Lung (tissue), 11 donors: ENCODE measurements at regions not wholly inside any gene's neighbourhood (a gene's known extent, or its start where the extent isn't known, plus 50 kb on each side); places are given as distances from the start of the nearest gene placed in this dataset.

Source experiments
- ATAC-seq: fragments of 200-7000 bp; cut with Tn5 transposase; one replicate; pipeline ENCODE4 v1.9.1; 2020; ENCODE audit warnings: moderate number of reproducible peaks; ENCODE audit not compliant: insufficient read depth, low FRiP score
- DNase-seq, 3 donors: peaks; one replicate each; pipeline ENCODE4 v3.0.0-alpha.2; 2013 to 2017
- H3K27ac ChIP-seq, 2 donors: one replicate each; pipeline ENCODE4 v1.5.1; 2013; ENCODE audit warnings: mild to moderate bottlenecking in 2 of 2, moderate library complexity in 2 of 2, control low read depth in 1 of 2, inconsistent platforms in 1 of 2, low read depth in 1 of 2, low read length in 1 of 2
- H3K27me3 ChIP-seq, 3 donors: one replicate each; pipeline ENCODE4 v1.5.1; 2013; ENCODE audit warnings: low read length in 2 of 3; ENCODE audit not compliant: control insufficient read depth in 3 of 3, insufficient read depth in 3 of 3
- H3K36me3 ChIP-seq, 4 donors: one replicate each; pipeline ENCODE4 v1.5.1; 2013; ENCODE audit warnings: low read length in 4 of 4, mild to moderate bottlenecking in 1 of 4, moderate library complexity in 1 of 4; ENCODE audit not compliant: control insufficient read depth in 4 of 4, insufficient read depth in 4 of 4
- H3K4me1 ChIP-seq, 5 donors: one replicate each; pipeline ENCODE4 v1.5.1; 2013; ENCODE audit warnings: low read length in 5 of 5, mild to moderate bottlenecking in 2 of 5, moderate library complexity in 1 of 5; ENCODE audit not compliant: control insufficient read depth in 5 of 5, insufficient read depth in 5 of 5
- H3K4me3 ChIP-seq: one replicate; pipeline ENCODE4 v1.5.1; 2013; ENCODE audit warnings: mild to moderate bottlenecking, control low read depth, moderate library complexity
- H3K9ac ChIP-seq, 2 donors: one replicate each; pipeline ENCODE4 v1.5.1; 2013; ENCODE audit warnings: low read length in 2 of 2, control low read depth in 1 of 2; ENCODE audit not compliant: insufficient read depth in 1 of 2
- H3K9me3 ChIP-seq, 4 donors: one replicate each; pipeline ENCODE4 v1.5.1; 2013; ENCODE audit warnings: low read length in 3 of 4, mild to moderate bottlenecking in 1 of 4, moderate library complexity in 1 of 4; ENCODE audit not compliant: control insufficient read depth in 4 of 4, insufficient read depth in 3 of 4
- WGBS, 2 donors: extraction: QIAGEN DNeasy Blood & Tissue Kit; methylation state at CpG; one replicate each; pipeline ENCODE4 v1.1.7; 2013; 5-methylcytosine and 5-hydroxymethylcytosine counted together
- TF ChIP-seq, protein P1 (sequence below): IDR thresholded peaks from 2 replicates; pipeline ENCODE4 v1.5.1; 2012; ENCODE audit warnings: mild to moderate bottlenecking; ENCODE audit errors: control extremely low read depth, extremely low read depth
- donor health status: control.
- donor health status: control.
- donor health status: Bipolar disorder and iron deficiency.
- donor health status: healthy.
- donor health status: DM: yes; HTN: yes; CAD: no.

DNA sequence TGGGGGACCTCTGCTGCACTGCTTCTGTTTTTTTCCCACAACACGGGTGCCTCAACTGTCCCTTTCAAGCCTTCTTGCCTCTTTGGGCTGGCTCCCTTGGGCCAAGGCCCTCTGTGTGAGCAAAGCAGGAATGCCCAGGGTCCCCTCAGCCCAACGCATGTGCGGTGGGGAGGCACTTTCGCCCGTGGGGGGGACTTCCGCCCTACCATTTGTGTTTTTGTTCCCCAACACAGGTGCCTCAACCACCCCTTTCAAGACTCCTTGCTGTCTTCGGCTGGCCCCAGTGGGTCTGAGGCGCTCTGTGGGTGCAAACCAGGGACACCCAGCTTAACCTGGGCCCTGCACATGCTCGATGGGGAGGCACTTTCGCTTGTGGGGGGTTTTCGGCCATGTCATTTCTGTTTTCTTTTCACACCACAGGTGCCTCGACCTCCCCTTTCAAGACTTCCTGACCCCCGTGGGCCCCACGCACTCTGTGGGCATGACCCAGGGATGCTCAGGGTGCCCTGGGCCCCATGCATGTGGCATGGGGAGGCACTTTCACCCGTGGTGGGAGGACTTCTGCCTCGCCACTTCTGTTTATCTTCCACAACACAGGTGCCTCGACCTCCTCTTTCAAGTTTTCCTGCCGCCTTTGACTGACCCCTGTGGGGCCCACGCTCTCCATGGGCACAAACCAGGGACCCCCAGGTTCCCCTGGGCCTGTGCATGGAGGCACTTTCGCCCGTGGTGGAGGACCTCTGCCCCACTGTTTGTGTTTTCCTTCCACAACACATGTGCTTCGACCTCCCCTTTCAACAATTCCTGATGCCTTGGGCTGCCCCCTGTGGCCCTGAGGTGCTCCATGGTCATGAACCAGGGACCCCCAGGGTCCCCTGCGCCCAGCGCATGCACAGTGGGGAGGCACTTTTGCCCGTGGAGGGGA, 365.7 kb downstream of the ALG10 start:
- Histone ChIP-seq H3K36me3 (no peaks in the 10 kb centered on the region), H3K4me1 (no peaks in the 10 kb centered on the region), H3K9ac (no peak overlapping the region), H3K4me3 (no peak overlapping the region), H3K27ac (no peak overlapping the region), H3K27me3 (no peaks in the 10 kb centered on the region), H3K9me3 (peaks cover 0 to 95% (median 0%) of the 10 kb centered on the region in 4 donors)
- TF ChIP-seq, protein P1, sequence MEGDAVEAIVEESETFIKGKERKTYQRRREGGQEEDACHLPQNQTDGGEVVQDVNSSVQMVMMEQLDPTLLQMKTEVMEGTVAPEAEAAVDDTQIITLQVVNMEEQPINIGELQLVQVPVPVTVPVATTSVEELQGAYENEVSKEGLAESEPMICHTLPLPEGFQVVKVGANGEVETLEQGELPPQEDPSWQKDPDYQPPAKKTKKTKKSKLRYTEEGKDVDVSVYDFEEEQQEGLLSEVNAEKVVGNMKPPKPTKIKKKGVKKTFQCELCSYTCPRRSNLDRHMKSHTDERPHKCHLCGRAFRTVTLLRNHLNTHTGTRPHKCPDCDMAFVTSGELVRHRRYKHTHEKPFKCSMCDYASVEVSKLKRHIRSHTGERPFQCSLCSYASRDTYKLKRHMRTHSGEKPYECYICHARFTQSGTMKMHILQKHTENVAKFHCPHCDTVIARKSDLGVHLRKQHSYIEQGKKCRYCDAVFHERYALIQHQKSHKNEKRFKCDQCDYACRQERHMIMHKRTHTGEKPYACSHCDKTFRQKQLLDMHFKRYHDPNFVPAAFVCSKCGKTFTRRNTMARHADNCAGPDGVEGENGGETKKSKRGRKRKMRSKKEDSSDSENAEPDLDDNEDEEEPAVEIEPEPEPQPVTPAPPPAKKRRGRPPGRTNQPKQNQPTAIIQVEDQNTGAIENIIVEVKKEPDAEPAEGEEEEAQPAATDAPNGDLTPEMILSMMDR, result no peak
- no peak for ATAC-seq
- DNase-seq, result no peak
- 77% methylated on average over 25 of the region's 25 CpGs for WGBS, 2 donors

DNA sequence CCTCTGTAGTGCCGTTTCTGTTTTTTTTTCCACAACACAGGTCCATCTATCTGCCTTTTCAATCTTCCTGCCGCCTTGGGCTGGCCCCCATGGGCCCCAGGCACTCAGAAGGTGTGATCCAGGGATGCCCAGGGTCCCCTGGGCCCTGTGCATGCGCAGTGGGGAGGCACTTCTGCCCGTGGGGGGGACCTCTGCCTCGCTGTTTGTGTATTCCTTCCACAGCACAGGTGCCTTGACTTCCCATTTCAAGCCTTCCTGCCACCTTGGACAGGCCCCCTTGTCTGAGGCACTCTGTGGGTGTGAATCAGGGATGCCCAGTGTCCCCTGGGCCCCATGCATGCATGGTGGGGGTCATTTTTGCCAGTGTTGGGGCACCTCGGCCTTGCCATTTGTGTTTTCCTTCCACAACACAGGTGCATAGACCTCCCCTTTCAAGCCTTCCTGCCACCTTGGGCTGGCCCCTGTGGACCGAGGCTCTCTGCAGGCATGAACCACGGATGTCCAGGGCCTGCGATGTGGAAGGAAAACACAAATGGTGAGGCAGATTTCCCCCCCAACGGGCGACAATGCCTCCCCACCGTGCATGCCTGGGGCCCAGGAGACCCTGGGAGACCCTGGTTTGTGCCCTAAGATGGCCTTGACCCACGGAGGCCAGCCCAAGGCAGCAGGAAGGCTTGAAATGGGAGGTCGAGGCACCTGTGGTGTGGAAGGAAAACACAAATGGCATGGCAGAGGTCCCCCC, 366.5 kb downstream of the ALG10 start:
- H3K27ac ChIP-seq, result no peak overlapping the region
- no peak overlapping the region for H3K4me3 ChIP-seq
- no peak overlapping the region for H3K9ac ChIP-seq
- H3K27me3 ChIP-seq, result no peaks in the 10 kb centered on the region
- TF ChIP-seq, protein P1, result no peak
- peaks cover 0 to 95% (median 0%) of the 10 kb centered on the region in 4 donors for H3K9me3 ChIP-seq
- ATAC-seq (no peak), DNase-seq (no peak)
- H3K4me1 ChIP-seq, result no peaks in the 10 kb centered on the region
- no peaks in the 10 kb centered on the region for H3K36me3 ChIP-seq
- WGBS, 2 donors, result 63 to 66% methylated on average over 13 to 14 of the region's 14 CpGs

DNA sequence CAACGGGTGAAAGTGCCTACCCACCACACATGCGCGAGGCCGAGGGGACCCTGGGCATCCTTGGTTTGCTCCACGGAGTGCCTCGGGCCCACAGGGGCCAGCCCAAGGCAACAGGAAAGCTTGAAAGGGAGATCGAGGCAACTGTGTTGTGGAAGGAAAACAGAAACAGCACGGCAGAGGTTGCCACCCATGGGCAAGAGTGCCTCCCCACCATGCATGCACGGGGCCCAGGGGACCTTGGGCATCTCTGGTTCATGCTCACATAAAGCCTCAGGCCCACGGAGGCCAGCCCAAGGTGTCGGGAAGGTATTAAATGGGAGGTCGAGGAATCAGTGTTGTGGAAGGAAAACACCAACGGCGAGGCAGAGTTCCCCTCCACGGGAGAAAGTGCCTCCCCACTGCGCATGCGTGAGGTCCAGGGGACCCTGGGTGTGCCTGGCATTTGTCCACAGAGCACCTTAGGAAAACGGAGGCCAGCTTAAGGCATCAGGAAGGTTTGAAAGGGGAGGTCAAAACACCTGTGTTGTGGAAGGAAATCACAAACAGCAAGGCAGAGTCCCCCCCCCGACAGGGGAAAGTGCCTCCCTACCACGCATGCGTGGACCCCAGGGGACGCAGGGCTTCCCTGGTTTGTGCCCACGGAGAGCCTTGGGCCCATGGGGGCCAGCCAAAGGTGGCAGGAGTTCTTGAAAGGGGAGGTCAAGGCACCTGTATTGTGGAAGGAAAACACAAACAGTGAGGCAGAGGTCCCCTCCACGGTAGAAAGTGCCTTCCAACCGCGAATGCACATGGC, 367.3 kb downstream of the ALG10 start:
- H3K36me3 ChIP-seq, result no peaks in the 10 kb centered on the region
- H3K9me3 ChIP-seq, result peaks cover 0 to 95% (median 0%) of the 10 kb centered on the region in 4 donors
- no peaks in the 10 kb centered on the region for H3K27me3 ChIP-seq
- H3K27ac ChIP-seq, result no peak overlapping the region
- WGBS, 2 donors, result 64 to 68% methylated on average over 26 of the region's 26 CpGs
- TF ChIP-seq, protein P1, result no peak
- H3K4me3 ChIP-seq, result no peak overlapping the region
- peak in 1 of 3 donors; percentile 8 for DNase-seq
- ATAC-seq, result no peak
- no peak overlapping the region for H3K9ac ChIP-seq
- no peaks in the 10 kb centered on the region for H3K4me1 ChIP-seq
